T-helper 22 cell (primary cell): ENCODE measurements at regions not wholly inside any gene's neighbourhood (a gene's known extent, or its start where the extent isn't known, plus 50 kb on each side); places are given as distances from the start of the nearest gene placed in this dataset.

Experiments
- DNase-seq: peaks from one replicate; pipeline ENCODE4 v3.0.0-alpha.2; 2020; ENCODE audit warnings: low read depth

- no peak for DNase-seq
These were observed 1482.8 kb downstream of the EFNB2 start for GRCh38 chr13:105052711-105053110.

- DNase-seq: no peak
These were observed 1484.8 kb downstream of the EFNB2 start for GRCh38 chr13:105050686-105051085.

GRCh38 chr13:105048677-105049076, 1486.8 kb downstream of the EFNB2 start:
- DNase-seq: no peak

GRCh38 chr13:105047676-105048295, 1487.7 kb downstream of the EFNB2 start:
- no peak for DNase-seq

GRCh38 chr13:105037110-105037509, 1498.4 kb downstream of the EFNB2 start:
- no peak for DNase-seq

GRCh38 chr13:105035092-105035491, 1500.4 kb downstream of the EFNB2 start:
- DNase-seq: no peak

- DNase-seq: no peak
These were observed 1501.5 kb downstream of the EFNB2 start for GRCh38 chr13:105033999-105034398.

GRCh38 chr13:105031306-105031705, 1504.2 kb downstream of the EFNB2 start:
- DNase-seq: no peak

- DNase-seq: no peak
These were observed 1504.6 kb downstream of the EFNB2 start for GRCh38 chr13:105030851-105031250.

GRCh38 chr13:105019073-105019472, 1516.4 kb downstream of the EFNB2 start:
- no peak for DNase-seq

- no peak for DNase-seq
These were observed 1519.2 kb downstream of the EFNB2 start for GRCh38 chr13:105016266-105016665.

- no peak for DNase-seq
These were observed 1526.9 kb downstream of the EFNB2 start for GRCh38 chr13:105008604-105009003.

- no peak for DNase-seq
These were observed 1528.2 kb downstream of the EFNB2 start for GRCh38 chr13:105007166-105007808.

GRCh38 chr13:104996022-104996421, 1539.4 kb downstream of the EFNB2 start:
- no peak for DNase-seq

- no peak for DNase-seq
These were observed 1541.8 kb downstream of the EFNB2 start for GRCh38 chr13:104993708-104994107.

GRCh38 chr13:104987621-104988020, 1547.8 kb downstream of the EFNB2 start:
- no peak for DNase-seq

GRCh38 chr13:104984296-104984818, 1551.1 kb downstream of the EFNB2 start:
- DNase-seq: no peak

GRCh38 chr13:104983601-104984000, 1551.9 kb downstream of the EFNB2 start:
- DNase-seq: no peak

- DNase-seq: no peak
These were observed 1554.9 kb downstream of the EFNB2 start for GRCh38 chr13:104980586-104980985.

- DNase-seq: no peak
These were observed 1556.0 kb downstream of the EFNB2 start for GRCh38 chr13:104979281-104980030.

GRCh38 chr13:104976986-104977385, 1558.5 kb downstream of the EFNB2 start:
- DNase-seq: no peak

GRCh38 chr13:104975272-104975671, 1560.2 kb downstream of the EFNB2 start:
- no peak for DNase-seq

GRCh38 chr13:104968876-104969275, 1566.6 kb downstream of the EFNB2 start:
- DNase-seq: no peak
